WERI-Rb-1 (cell line): ENCODE measurements at regions not wholly inside any gene's neighbourhood (a gene's known extent, or its start where the extent isn't known, plus 50 kb on each side); places are given as distances from the start of the nearest gene placed in this dataset.
A peak's percentile ranks its signal among the peaks of the same experiment; 100 is the strongest.

Experiments
- DNase-seq: peaks from one replicate; pipeline ENCODE4 v3.0.0-alpha.2; 2020
- H3K27ac ChIP-seq: fragments of 250-450 bp; sonication (Bioruptor Pico); 2 replicates; pipeline ENCODE4 v1.5.1; 2020; ENCODE audit warnings: mild to moderate bottlenecking, moderate library complexity
- H3K27me3 ChIP-seq: fragments of 250-450 bp; sonication (Bioruptor Pico); 2 replicates; pipeline ENCODE4 v1.5.1; 2021; ENCODE audit warnings: mild to moderate bottlenecking, low read depth, moderate library complexity; ENCODE audit not compliant: insufficient read depth, severe bottlenecking
- H3K36me3 ChIP-seq: fragments of 250-450 bp; sonication (Bioruptor Pico); 2 replicates; pipeline ENCODE4 v1.5.1; 2020; ENCODE audit warnings: mild to moderate bottlenecking, moderate library complexity
- H3K4me3 ChIP-seq: 2 replicates; pipeline ENCODE4 v1.5.1; 2011; ENCODE audit warnings: low read depth, mild to moderate bottlenecking, control low read depth, low read length
- H3K9me3 ChIP-seq: fragments of 250-450 bp; sonication (Bioruptor Pico); 2 replicates; pipeline ENCODE4 v1.5.1; 2021; ENCODE audit warnings: mild to moderate bottlenecking, moderate library complexity; ENCODE audit not compliant: severe bottlenecking
- CTCF ChIP-seq: IDR thresholded peaks from 2 replicates; pipeline ENCODE4 v1.5.1; 2011; ENCODE audit warnings: low read depth, mild to moderate bottlenecking, control low read depth, inconsistent platforms, low read length

- Histone ChIP-seq H3K27ac (peak overlapping the region; percentile 60), H3K36me3 (no peaks in the 10 kb centered on the region), H3K4me3 (peak overlapping the region; percentile 10; the same call in 1 of the 2 replicates), H3K27me3 (no peaks in the 10 kb centered on the region), H3K9me3 (peaks cover 6% of the 10 kb centered on the region)
- DNase-seq = no peak
- no peak for TF ChIP-seq CTCF
Observed at GRCh38 chr14:101480747-101481530, 80.4 kb upstream of the DIO3 start.

GRCh38 chr14:101481557-101481956 is 79.7 kb upstream of the DIO3 start:
- Histone ChIP-seq H3K4me3 (no peak overlapping the region), H3K9me3 (peaks cover 6% of the 10 kb centered on the region), H3K27ac (no peak overlapping the region), H3K36me3 (no peaks in the 10 kb centered on the region), H3K27me3 (no peaks in the 10 kb centered on the region)
- TF ChIP-seq CTCF = no peak
- no peak for DNase-seq

- H3K27ac ChIP-seq = no peak overlapping the region
- H3K4me3 ChIP-seq = no peak overlapping the region
- no peaks in the 10 kb centered on the region for H3K27me3 ChIP-seq
- no peaks in the 10 kb centered on the region for H3K36me3 ChIP-seq
- DNase-seq = no peak
- TF ChIP-seq CTCF = no peak
- H3K9me3 ChIP-seq = peaks cover 6% of the 10 kb centered on the region
Observed at GRCh38 chr14:101482066-101482465, 79.2 kb upstream of the DIO3 start.

GRCh38 chr14:101483829-101484228 is 77.5 kb upstream of the DIO3 start:
- H3K27me3 ChIP-seq = no peaks in the 10 kb centered on the region
- H3K36me3 ChIP-seq = no peaks in the 10 kb centered on the region
- H3K27ac ChIP-seq = no peak overlapping the region
- no peak overlapping the region for H3K4me3 ChIP-seq
- peaks cover 6% of the 10 kb centered on the region for H3K9me3 ChIP-seq
- no peak for TF ChIP-seq CTCF
- DNase-seq = no peak

GRCh38 chr14:101489092-101489760 is 72.1 kb upstream of the DIO3 start:
- H3K36me3 ChIP-seq = no peaks in the 10 kb centered on the region
- peaks cover 2% of the 10 kb centered on the region for H3K27me3 ChIP-seq
- H3K4me3 ChIP-seq = no peak overlapping the region
- TF ChIP-seq CTCF = no peak
- DNase-seq = no peak
- H3K27ac ChIP-seq = no peak overlapping the region
- peaks cover 2% of the 10 kb centered on the region for H3K9me3 ChIP-seq
